ENCODE measurements at regions not wholly inside any gene's neighbourhood (a gene's known extent, or its start where the extent isn't known, plus 50 kb on each side); places are given as distances from the start of the nearest gene placed in this dataset.

DNA sequence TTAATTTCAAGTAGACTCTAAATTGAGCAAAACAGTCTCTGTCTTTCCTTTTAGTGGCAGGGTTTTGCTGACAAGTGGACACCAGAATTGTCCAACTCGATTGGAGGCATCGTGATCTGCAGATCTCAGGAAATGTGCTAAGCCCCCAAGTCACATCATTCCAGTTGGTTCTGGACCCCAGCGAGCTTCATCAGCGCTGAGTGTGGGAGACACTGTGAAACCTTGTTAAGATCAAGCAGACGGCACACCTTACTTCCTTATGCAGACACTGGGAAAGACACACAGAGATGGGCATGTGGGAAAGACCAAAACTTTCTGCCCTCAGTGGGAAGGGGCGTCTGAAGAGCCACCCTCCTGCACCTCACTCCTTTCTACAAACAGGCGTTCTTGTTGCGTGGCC, 440.8 kb downstream of the GLRX3 start:
- CTCF ChIA-PET, result no interaction called here
- no peak for TF ChIP-seq LEF1 (IDR thresholded peaks at IDR 0.05; ENCODE audit: borderline replicate concordance)
- TF ChIP-seq L3MBTL2 (conservative IDR thresholded peaks at IDR 0.05), result no peak
- TF ChIP-seq, protein P1, sequence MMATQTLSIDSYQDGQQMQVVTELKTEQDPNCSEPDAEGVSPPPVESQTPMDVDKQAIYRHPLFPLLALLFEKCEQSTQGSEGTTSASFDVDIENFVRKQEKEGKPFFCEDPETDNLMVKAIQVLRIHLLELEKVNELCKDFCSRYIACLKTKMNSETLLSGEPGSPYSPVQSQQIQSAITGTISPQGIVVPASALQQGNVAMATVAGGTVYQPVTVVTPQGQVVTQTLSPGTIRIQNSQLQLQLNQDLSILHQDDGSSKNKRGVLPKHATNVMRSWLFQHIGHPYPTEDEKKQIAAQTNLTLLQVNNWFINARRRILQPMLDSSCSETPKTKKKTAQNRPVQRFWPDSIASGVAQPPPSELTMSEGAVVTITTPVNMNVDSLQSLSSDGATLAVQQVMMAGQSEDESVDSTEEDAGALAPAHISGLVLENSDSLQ (IDR thresholded peaks at IDR 0.05), result no peak
- TF ChIP-seq ELF4 (IDR thresholded peaks at IDR 0.05), result no peak
- TF ChIP-seq TARDBP (IDR thresholded peaks at IDR 0.05), result no peak
- TF ChIP-seq SUZ12 (IDR thresholded peaks at IDR 0.05), result no peak
- TF ChIP-seq ARNT (IDR thresholded peaks at IDR 0.05), result no peak
- TF ChIP-seq NFRKB (IDR thresholded peaks at IDR 0.05), result no peak
- TF ChIP-seq SP1 (IDR thresholded peaks at IDR 0.05), result no peak
- no peak for TF ChIP-seq BHLHE40 (IDR thresholded peaks at IDR 0.05; ENCODE audit: borderline replicate concordance)
- TF ChIP-seq CTBP1 (IDR thresholded peaks at IDR 0.05; ENCODE audit: borderline replicate concordance), result no peak
- no peak for TF ChIP-seq FOXM1 (IDR thresholded peaks at IDR 0.05; ENCODE audit: borderline replicate concordance)
- TF ChIP-seq FOXA1 (IDR thresholded peaks at IDR 0.05), result no peak
- TF ChIP-seq FOXK2 (IDR thresholded peaks at IDR 0.05), result no peak
- no peak for TF ChIP-seq HDGF (IDR thresholded peaks at IDR 0.05; ENCODE audit: borderline replicate concordance)
- TF ChIP-seq ZNF384 (IDR thresholded peaks at IDR 0.05), result no peak

DNA sequence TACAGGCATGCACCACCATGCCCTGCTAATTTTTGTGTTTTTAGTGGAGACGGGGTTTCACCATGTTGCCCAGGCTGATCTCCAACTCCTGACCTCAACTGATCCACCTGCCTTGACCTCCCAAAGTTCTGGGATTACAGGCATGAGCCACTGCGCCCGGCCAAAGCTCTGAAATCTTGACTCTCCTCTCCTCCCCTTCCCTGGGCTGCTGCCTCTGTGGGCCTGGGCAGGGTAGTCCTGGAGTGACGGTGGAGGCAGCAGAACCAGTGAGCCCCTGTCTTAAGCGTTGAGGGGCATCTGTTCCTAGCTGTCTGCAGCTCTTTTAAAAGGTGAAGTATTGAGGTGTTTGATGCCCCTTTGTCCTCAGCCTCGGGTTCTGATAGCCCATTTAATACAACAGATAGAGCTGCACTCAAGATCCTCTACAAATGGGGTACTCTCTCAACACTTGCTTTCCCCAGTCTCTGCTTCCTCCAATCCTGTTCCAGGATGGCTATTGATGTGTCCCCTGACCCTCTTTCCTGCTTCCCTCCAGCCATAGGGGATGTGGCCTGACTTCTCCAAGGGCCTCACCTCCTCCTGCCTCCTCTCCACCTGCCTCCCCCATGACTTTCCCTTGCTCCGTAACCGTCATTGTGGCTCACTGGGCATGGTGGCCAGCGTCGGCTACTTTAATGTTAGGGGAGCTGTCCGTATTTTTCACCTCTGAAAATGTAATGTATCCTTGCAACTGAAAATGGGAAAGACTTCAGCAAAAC, 442.5 kb downstream of the GLRX3 start:
- TF ChIP-seq FOXK2 (IDR thresholded peaks at IDR 0.05) (no peak), L3MBTL2 (conservative IDR thresholded peaks at IDR 0.05) (no peak), TARDBP (IDR thresholded peaks at IDR 0.05) (no peak), SP1 (IDR thresholded peaks at IDR 0.05) (no peak), HDGF (IDR thresholded peaks at IDR 0.05; ENCODE audit: borderline replicate concordance) (no peak), ELF4 (IDR thresholded peaks at IDR 0.05) (no peak), BHLHE40 (IDR thresholded peaks at IDR 0.05; ENCODE audit: borderline replicate concordance) (no peak), FOXA1 (IDR thresholded peaks at IDR 0.05) (no peak), FOXM1 (IDR thresholded peaks at IDR 0.05; ENCODE audit: borderline replicate concordance) (no peak), ZNF384 (IDR thresholded peaks at IDR 0.05) (no peak), SUZ12 (IDR thresholded peaks at IDR 0.05) (no peak), CTBP1 (IDR thresholded peaks at IDR 0.05; ENCODE audit: borderline replicate concordance) (no peak), NFRKB (IDR thresholded peaks at IDR 0.05) (no peak), LEF1 (IDR thresholded peaks at IDR 0.05; ENCODE audit: borderline replicate concordance) (no peak)
- TF ChIP-seq, protein P1 (IDR thresholded peaks at IDR 0.05), result no peak
- peak; percentile 2 for DNase-seq (ENCODE audit: extremely low spot score)
- ChIA-PET POLR2A (no interaction called here), CTCF (no interaction called here)

More for the DNA sequence above, 440.8 kb downstream of the GLRX3 start:
- no peak for DNase-seq (ENCODE audit: extremely low spot score)
- POLR2A ChIA-PET, result no interaction called here

DNA sequence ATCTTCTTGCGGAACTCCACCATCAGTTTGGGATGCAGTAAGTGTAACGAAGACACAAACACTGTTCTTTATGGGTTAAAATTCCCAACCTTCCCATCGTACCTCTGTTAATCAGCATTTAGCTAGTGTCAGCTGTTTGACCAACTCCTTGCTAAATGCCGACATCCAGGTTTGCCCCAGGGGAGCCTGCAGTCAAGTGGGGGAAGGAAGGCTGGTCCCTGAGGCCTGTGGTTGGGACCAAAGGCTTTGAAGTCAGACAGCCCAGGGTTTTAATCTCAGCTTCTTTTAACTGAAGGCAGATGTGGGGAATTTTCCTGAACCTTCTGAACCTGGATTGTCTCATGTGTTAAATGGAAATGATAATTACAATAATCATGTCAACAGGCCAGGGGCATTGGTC, 443.7 kb downstream of the GLRX3 start:
- CTCF ChIA-PET, result no interaction called here
- peak; percentile 3 for DNase-seq (ENCODE audit: extremely low spot score)
- TF ChIP-seq ZNF384 (IDR thresholded peaks at IDR 0.05), result no peak
- POLR2A ChIA-PET, result no interaction called here

DNA sequence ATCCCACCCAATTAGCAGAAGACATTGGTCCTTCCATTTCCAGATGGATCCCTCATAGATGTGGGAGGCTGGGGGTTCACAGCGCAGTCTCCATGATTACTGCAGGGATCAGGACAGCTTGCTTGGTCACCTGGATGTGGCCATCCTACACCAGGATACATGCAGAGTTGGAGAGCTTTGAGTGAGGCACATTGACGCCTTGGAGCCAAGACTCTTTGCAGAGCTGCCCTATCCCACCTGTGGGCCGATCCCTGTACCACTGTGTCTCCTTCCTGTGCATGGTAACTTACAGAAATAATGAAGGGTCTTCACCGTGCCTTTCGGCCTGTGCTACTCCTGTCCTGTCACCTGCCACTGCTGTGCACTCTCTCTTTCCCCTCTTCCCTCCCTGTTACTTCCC, 444.8 kb downstream of the GLRX3 start:
- TF ChIP-seq TARDBP (IDR thresholded peaks at IDR 0.05) (no peak), ELF4 (IDR thresholded peaks at IDR 0.05) (no peak), NFRKB (IDR thresholded peaks at IDR 0.05) (no peak), FOXA1 (IDR thresholded peaks at IDR 0.05) (no peak), L3MBTL2 (conservative IDR thresholded peaks at IDR 0.05) (no peak), CTBP1 (IDR thresholded peaks at IDR 0.05; ENCODE audit: borderline replicate concordance) (no peak), ZNF384 (IDR thresholded peaks at IDR 0.05) (no peak), FOXM1 (IDR thresholded peaks at IDR 0.05; ENCODE audit: borderline replicate concordance) (no peak), FOXK2 (IDR thresholded peaks at IDR 0.05) (no peak), SP1 (IDR thresholded peaks at IDR 0.05) (no peak), HDGF (IDR thresholded peaks at IDR 0.05; ENCODE audit: borderline replicate concordance) (no peak)
- TF ChIP-seq, protein P1 (IDR thresholded peaks at IDR 0.05), result no peak
- DNase-seq (ENCODE audit: extremely low spot score), result no peak
- ChIA-PET CTCF (no interaction called here), POLR2A (no interaction called here)

DNA sequence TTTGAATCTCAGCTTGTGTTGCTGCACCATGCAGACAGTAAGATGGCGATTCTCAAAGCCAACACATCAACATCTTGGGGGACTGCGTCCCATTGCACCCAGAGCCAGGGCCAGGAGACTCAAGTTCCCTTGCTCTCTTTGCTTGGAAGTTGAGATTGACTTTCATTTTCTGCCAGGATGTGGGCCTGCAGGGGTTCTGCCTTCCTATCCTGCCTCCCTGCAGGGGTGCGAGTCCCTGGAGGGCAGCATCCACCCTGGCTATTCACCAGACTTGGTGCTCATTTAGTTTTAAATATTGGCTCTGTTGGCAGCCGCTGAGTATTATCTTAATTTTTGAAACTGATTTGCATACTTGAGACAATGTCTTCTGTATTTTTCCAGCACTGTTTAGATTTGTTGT, 451.5 kb downstream of the GLRX3 start:
- ChIA-PET POLR2A (no interaction called here), CTCF (no interaction called here)
- TF ChIP-seq ELF4 (IDR thresholded peaks at IDR 0.05) (no peak), ZNF384 (IDR thresholded peaks at IDR 0.05) (no peak), NFRKB (IDR thresholded peaks at IDR 0.05) (no peak), FOXM1 (IDR thresholded peaks at IDR 0.05; ENCODE audit: borderline replicate concordance) (no peak), SP1 (IDR thresholded peaks at IDR 0.05) (no peak), FOXA1 (IDR thresholded peaks at IDR 0.05) (no peak)
- TF ChIP-seq, protein P1 (IDR thresholded peaks at IDR 0.05), result no peak
- DNase-seq (ENCODE audit: extremely low spot score), result no peak

DNA sequence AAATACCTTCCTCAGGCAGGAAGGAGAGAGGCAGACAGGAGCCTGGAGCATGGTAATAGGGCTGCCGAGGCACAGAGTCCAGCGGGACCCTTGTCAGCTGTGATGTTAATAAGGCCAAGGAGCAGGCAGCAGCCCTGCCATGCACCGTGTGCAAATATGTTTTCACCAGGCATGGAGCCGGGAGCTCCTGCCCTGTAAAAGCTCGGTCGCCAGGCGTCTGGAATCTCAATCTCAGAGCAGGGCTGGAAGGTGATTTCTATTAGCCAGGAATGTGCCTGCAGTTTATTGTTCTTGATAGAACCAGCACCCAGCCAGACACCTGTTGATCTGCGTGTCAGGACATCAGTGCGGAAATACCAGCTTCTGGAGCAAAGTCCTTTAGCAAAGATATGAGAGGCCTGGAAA, 469.8 kb downstream of the GLRX3 start:
- POLR2A ChIA-PET, result no interaction called here
- CTCF ChIA-PET, result no interaction called here
- DNase-seq (ENCODE audit: extremely low spot score), result no peak
- TF ChIP-seq TARDBP (IDR thresholded peaks at IDR 0.05) (no peak), BHLHE40 (IDR thresholded peaks at IDR 0.05; ENCODE audit: borderline replicate concordance) (no peak), FOXA1 (IDR thresholded peaks at IDR 0.05) (no peak), FOXM1 (IDR thresholded peaks at IDR 0.05; ENCODE audit: borderline replicate concordance) (no peak), ZNF384 (IDR thresholded peaks at IDR 0.05) (no peak), HDGF (IDR thresholded peaks at IDR 0.05; ENCODE audit: borderline replicate concordance) (no peak), SP1 (IDR thresholded peaks at IDR 0.05) (no peak), NFRKB (IDR thresholded peaks at IDR 0.05) (no peak), ARNT (IDR thresholded peaks at IDR 0.05) (no peak), LEF1 (IDR thresholded peaks at IDR 0.05; ENCODE audit: borderline replicate concordance) (no peak), SUZ12 (IDR thresholded peaks at IDR 0.05) (no peak), FOXK2 (IDR thresholded peaks at IDR 0.05) (no peak), L3MBTL2 (conservative IDR thresholded peaks at IDR 0.05) (no peak), CTBP1 (IDR thresholded peaks at IDR 0.05; ENCODE audit: borderline replicate concordance) (no peak), ELF4 (IDR thresholded peaks at IDR 0.05) (no peak)
- TF ChIP-seq, protein P1 (IDR thresholded peaks at IDR 0.05), result no peak

Data from HEK293T (cell line).